CD4-positive, alpha-beta T cell treated with Interleukin-2 at 100 ng/mL for 4 hours (primary cell): ENCODE measurements at regions not wholly inside any gene's neighbourhood (a gene's known extent, or its start where the extent isn't known, plus 50 kb on each side); places are given as distances from the start of the nearest gene placed in this dataset.

Experiments
- DNase-seq: peaks from one replicate; pipeline ENCODE4 v3.0.0-alpha.2; 2020; ENCODE audit warnings: low spot score

DNA sequence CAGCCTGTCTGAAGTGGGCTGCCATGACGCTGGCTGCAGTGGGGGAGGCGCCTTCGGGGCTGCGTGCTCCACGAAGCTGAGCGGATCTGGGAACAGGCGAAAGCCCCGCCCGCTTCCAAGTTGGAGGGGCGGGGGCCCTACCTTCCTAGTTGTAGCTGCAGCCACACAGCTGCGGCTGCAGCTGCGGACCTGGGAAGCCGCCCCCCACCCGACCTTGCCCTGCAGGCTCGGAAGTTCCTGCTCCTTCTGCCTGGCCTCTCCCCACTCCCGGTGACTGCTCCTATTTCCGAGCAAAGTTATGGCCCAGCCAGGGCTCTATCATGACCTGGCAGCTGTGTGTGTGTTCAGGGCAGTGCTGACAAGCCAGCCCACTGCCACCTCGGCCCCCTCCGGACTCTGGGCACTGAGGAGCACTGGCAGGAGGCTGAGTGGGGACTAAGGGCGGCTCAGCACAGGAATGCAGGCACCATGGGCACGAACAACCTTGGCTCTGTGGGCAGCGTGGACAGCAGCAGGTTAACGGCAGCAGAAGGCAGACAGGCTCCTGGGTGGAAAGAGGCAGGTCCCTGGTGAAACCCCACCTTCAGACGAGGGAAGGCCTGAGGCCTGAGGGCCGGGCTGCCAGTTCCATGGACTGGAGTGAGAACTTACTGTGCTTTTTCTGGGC lies 352.4 kb upstream of the TMCO5A start:
- no peak for DNase-seq

GRCh38 chr15:37582852-37583251 lies 351.6 kb upstream of the TMCO5A start:
- DNase-seq = no peak

GRCh38 chr15:37586011-37586583 lies 348.3 kb upstream of the TMCO5A start:
- DNase-seq = no peak

GRCh38 chr15:37586976-37587375 lies 347.5 kb upstream of the TMCO5A start:
- DNase-seq = no peak

GRCh38 chr15:37594417-37594816 lies 340.0 kb upstream of the TMCO5A start:
- no peak for DNase-seq

- DNase-seq = no peak
Measured at GRCh38 chr15:37595426-37595970, 338.9 kb upstream of the TMCO5A start.

DNA sequence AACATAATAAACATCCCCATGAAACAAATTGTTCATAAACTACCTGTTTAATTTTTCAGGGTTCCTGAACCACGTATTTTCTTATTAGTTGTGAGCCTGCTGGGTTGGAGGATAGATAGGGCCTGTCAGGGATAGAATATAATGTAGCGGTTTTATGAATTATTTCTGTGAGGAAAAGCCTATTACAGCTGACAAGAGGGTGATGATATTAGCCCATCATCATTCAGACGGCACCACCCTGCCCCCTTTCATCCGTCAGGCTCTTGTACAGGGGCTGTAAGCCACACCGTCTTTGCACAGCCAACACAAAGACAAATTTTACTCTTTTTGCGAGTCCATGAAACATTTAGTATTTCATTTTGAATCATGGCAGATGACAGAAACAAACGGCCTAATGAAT lies 335.3 kb upstream of the TMCO5A start:
- no peak for DNase-seq

DNA sequence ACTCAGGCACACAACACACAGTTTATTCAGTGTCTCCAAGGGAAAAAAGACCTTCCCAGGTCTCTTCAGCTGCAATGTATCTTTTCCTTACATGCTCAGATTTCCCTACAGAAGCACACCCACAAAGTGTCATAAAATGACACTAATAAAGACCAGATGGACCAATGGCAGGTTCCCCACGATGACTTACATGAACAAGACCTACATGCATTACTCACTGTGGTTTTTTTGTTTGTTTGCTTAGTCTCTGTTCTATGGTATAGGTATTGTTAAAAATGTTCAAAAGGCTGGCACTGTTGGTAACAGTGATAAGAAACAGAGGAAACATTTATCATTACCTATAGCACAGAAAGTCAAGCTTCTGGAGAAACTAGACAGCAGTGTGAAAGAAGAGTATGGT lies 318.2 kb upstream of the TMCO5A start:
- DNase-seq = no peak

- DNase-seq = no peak
Measured at GRCh38 chr15:37618353-37618752, 316.1 kb upstream of the TMCO5A start.

DNA sequence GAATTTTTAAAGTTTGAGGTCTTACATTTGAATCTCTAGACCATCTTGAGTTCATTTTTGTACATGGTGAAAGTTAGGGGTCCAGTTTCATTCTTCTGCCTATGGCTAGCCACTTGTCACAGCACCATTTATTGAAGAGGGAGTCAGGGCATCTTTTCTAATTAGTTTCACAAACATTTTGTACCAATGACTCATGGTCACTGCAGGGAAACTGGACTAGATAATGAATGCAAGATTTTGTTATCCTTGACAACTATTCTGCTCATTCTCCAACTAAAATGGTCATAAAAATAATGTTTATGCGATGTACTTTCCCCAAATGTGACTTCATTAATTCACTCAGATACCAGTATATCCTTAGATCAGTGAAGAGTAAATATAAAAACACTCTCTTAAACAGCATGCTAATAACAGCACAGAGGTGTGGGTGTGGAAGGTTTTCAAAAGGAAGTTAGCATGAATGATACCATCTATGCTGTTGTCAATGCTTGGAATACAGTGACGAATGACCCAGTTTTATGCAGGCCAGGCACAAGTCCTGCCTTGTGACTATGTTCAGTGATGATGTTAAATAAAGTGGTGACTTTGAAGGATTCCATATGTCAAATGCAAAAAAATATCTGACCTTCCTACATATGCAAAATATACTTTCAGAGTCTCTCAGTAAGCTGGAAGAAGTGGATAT lies 314.9 kb upstream of the TMCO5A start:
- DNase-seq = no peak

GRCh38 chr15:37625576-37625975 lies 308.9 kb upstream of the TMCO5A start:
- DNase-seq = no peak

- DNase-seq = no peak
Measured at GRCh38 chr15:37628507-37628906, 305.9 kb upstream of the TMCO5A start.

- no peak for DNase-seq
Measured at GRCh38 chr15:37636736-37637135, 297.7 kb upstream of the TMCO5A start.

- DNase-seq = no peak
Measured at GRCh38 chr15:37638116-37638515, 296.3 kb upstream of the TMCO5A start.

- no peak for DNase-seq
Measured at GRCh38 chr15:37638691-37639090, 295.7 kb upstream of the TMCO5A start.

DNA sequence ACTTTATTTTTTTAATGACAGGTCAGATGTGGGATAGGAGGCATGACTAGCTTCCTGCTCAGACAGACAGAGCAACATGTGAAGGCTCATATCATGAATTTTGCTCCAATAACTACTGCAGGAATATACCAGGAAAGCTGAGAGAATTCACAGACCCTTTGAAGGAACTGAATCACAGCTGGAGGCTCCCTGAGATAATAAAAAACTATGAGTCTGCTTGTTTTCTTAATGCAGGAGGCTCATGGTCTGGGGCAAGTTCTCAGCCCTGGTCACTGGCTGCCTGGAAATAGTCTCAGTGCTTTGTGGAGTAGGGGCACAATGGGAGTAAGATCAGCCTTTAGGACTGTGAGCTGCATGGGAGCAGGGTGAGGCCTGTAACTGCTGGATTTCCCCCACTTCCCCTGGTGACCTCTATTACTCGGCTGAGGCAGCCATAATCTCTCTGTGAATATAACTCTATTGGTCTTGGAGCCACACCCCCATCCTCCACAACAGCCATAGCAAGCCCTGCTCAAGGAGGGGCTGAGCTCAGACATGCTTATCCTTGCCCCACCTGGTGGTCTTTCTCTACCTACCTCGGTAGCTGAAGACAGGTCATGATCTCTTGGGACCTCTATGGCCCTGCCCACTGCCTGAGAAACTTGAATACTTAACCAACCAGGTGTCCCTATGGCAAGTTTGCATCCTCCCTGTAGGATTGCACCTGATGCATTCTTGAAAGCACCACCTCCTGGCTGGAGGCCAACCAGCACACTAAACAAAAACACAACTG lies 281.6 kb upstream of the TMCO5A start:
- no peak for DNase-seq

GRCh38 chr15:37678124-37678523 lies 256.3 kb upstream of the TMCO5A start:
- DNase-seq = no peak

- DNase-seq = no peak
Measured at GRCh38 chr15:37679627-37680026, 254.8 kb upstream of the TMCO5A start.

- DNase-seq = no peak
Measured at GRCh38 chr15:37682304-37682703, 252.1 kb upstream of the TMCO5A start.

- no peak for DNase-seq
Measured at GRCh38 chr15:37691911-37692310, 242.5 kb upstream of the TMCO5A start.

DNA sequence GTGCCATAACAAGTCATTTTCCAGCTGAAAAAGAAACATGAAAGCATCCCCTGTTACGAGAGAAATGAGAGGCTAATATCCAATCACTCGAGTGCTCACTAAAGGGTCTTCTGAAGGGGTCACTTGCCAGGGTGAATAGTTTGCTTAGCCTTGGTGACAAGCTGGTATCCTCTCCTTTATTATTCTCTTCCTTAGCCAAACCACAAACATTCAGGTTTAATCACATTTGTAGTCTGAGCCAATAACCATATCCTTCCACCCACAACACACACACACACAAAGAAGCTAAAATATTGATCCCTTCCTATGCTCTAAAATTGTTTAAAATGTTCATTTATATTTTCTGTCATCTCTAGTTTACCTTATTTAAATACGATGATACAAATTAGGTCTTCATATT lies 240.5 kb upstream of the TMCO5A start:
- no peak for DNase-seq

DNA sequence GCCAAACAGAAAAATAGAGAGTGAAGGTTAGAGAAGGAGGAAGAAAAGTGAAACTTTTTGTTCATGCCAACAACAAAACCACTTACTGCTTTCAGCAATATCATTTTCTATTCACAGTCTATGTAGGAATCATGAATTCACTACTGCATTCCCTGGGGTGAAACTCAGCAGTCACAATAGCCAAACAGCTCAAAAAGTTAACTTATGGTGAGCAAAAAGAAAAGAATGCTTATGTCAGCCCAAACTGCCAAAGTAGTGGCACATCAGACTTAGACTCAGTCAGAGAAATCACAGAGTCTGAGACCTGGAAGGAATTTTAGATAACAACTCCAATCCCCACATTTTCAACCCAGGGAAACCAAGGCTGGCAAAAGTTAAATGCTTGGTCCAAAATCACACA lies 238.7 kb upstream of the TMCO5A start:
- no peak for DNase-seq

- DNase-seq = no peak
Measured at GRCh38 chr15:37698679-37699078, 235.8 kb upstream of the TMCO5A start.
